K562 (cell line): ENCODE measurements at regions not wholly inside any gene's neighbourhood (a gene's known extent, or its start where the extent isn't known, plus 50 kb on each side); places are given as distances from the start of the nearest gene placed in this dataset.

Source experiments
- ATAC-seq: fragments of 200-7000 bp; cut with Tn5 transposase; 3 replicates; pipeline ENCODE4 v1.9.1; 2020; ENCODE audit warnings: moderate library complexity
- BruUV-seq: library from RNA; stranded (reverse); fragments of 400-500 nt; replicated peaks from 2 replicates; lab custom pipeline; 2021; lab: Mats Ljungman, UMichigan
- CTCF ChIA-PET: fragments of 300-600 bp; formaldehyde crosslinking; extraction: SDS; loops from one replicate; lab custom pipeline; 2021; ENCODE audit warnings: low intra/inter-chr PET ratio; lab: Yijun Ruan, JAX
- POLR2A ChIA-PET: fragments of 300-600, 350-650 bp; sonication (Branson Sonifier 250); formaldehyde crosslinking; extraction: SDS; loops from one replicate; lab custom pipeline; 2021; ENCODE audit warnings: antibody characterized with exemption, inconsistent platforms; lab: Yijun Ruan, JAX
- DNase-seq, 4 experiments: peaks; one replicate each; pipeline versions ENCODE4 v3.0.0 to v3.0.0-alpha.2; 2011 to 2018; ENCODE audit warnings: low spot score in 3 of 4, mixed read lengths in 3 of 4; ENCODE audit errors: extremely low read depth in 1 of 4
- FAIRE-seq: peaks from 2 replicates; lab custom pipeline; 2011; peaks lifted over from hg19 to GRCh38; lab: Jason Lieb, UNC
- H2AFZ ChIP-seq: 2 replicates; pipeline ENCODE4 v1.6.0; 2011; ENCODE audit warnings: low read depth, low read length, control low read depth, inconsistent platforms
- H3K27ac ChIP-seq: fragments of 200-600 bp; 3 replicates; pipeline ENCODE4 v1.8.0; 2011; ENCODE audit warnings: low read depth, mild to moderate bottlenecking, control low read depth, inconsistent platforms, low read length, moderate library complexity, mixed read lengths; ENCODE audit errors: extremely low read depth
- H3K27me3 ChIP-seq, 2 experiments: fragments of 300-600 bp in 1 of 2; 2 replicates in 1 of 2; 3 replicates in 1 of 2; pipeline versions ENCODE4 v1.6.0 to v1.8.0; 2011; ENCODE audit warnings: inconsistent platforms in 2 of 2, low read length in 2 of 2, mild to moderate bottlenecking in 1 of 2, mixed read lengths in 1 of 2, moderate library complexity in 1 of 2; ENCODE audit not compliant: control insufficient read depth in 2 of 2, insufficient read depth in 2 of 2
- H3K36me3 ChIP-seq: fragments of 300-600 bp; 3 replicates; pipeline ENCODE4 v1.8.0; 2011; ENCODE audit warnings: mild to moderate bottlenecking, low read length, inconsistent platforms; ENCODE audit not compliant: control insufficient read depth, insufficient read depth
- H3K4me1 ChIP-seq, 2 experiments: fragments of 200-600 bp in 1 of 2; replicated peaks in 1 of 2; 2 replicates in 1 of 2; 3 replicates in 1 of 2; pipeline versions ENCODE4 v1.5.1 to v1.8.0; 2011; ENCODE audit warnings: inconsistent platforms in 2 of 2, low read length in 2 of 2, mild to moderate bottlenecking in 1 of 2, mixed read lengths in 1 of 2, moderate library complexity in 1 of 2; ENCODE audit not compliant: control insufficient read depth in 2 of 2, insufficient read depth in 2 of 2
- H3K4me2 ChIP-seq: 2 replicates; pipeline ENCODE4 v1.6.1; 2011; ENCODE audit warnings: low read length, control low read depth, inconsistent platforms, mixed read lengths; ENCODE audit not compliant: insufficient read depth
- H3K4me3 ChIP-seq: fragments of 200-600 bp; sonication (generic), shearing (Covaris generic); 2 replicates; pipeline ENCODE4 v1.5.1; 2016; ENCODE audit warnings: control low read depth, inconsistent platforms
- H3K79me2 ChIP-seq: fragments of 200-600 bp; 3 replicates; pipeline ENCODE4 v1.8.0; 2011; ENCODE audit warnings: low read length, inconsistent platforms; ENCODE audit not compliant: control insufficient read depth, insufficient read depth
- H3K9ac ChIP-seq, 2 experiments: 2 replicates each; pipeline versions ENCODE4 v1.6.0 to v1.6.1; 2011; ENCODE audit warnings: low read depth in 2 of 2, low read length in 2 of 2, control low read depth in 1 of 2, inconsistent platforms in 1 of 2, mild to moderate bottlenecking in 1 of 2, mixed read lengths in 1 of 2; ENCODE audit not compliant: insufficient read depth in 1 of 2
- H3K9me1 ChIP-seq: one replicate; pipeline ENCODE4 v1.6.0; 2011; ENCODE audit warnings: inconsistent platforms, mild to moderate bottlenecking, low read length, moderate library complexity; ENCODE audit not compliant: control insufficient read depth, insufficient read depth
- H3K9me3 ChIP-seq: replicated peaks from 2 replicates; pipeline ENCODE4 v1.5.1; 2011; ENCODE audit warnings: low read depth, low read length, inconsistent platforms; ENCODE audit not compliant: control insufficient read depth, insufficient read depth
- H4K20me1 ChIP-seq: replicated peaks from 2 replicates; pipeline ENCODE4 v1.6.1; 2011; ENCODE audit warnings: low read length, inconsistent platforms, mixed read lengths; ENCODE audit not compliant: control insufficient read depth, insufficient read depth
- ARID1B ChIP-seq: fragments of 450-650 bp; IDR thresholded peaks from 2 replicates; pipeline ENCODE4 v1.6.1; 2016; ENCODE audit warnings: antibody characterized with exemption, mild to moderate bottlenecking, inconsistent platforms
- ARID2 ChIP-seq: fragments of 450-650 bp; IDR thresholded peaks from 2 replicates; pipeline ENCODE4 v1.6.1; 2017; ENCODE audit warnings: antibody characterized with exemption, mild to moderate bottlenecking
- ATF3 ChIP-seq, 2 experiments: fragments of 450-650 bp in 1 of 2; sonication (generic) in 1 of 2; formaldehyde crosslinking in 1 of 2; IDR thresholded peaks in 1 of 2; conservative IDR thresholded peaks in 1 of 2; 2 replicates each; pipeline versions ENCODE4 v1.6.1 to v1.8.1; 2016 to 2023; ENCODE audit warnings: mild to moderate bottlenecking in 2 of 2, moderate library complexity in 2 of 2, inconsistent platforms in 1 of 2, missing genetic modification reagents in 1 of 2
- HNRNPLL ChIP-seq: fragments of 200-400 bp; formaldehyde crosslinking; IDR thresholded peaks from 2 replicates; pipeline ENCODE4 v1.6.1; 2017; ENCODE audit warnings: low read length, low read depth, mild to moderate bottlenecking; ENCODE audit not compliant: poor library complexity, severe bottlenecking
- MXI1 ChIP-seq: IDR thresholded peaks from 2 replicates; pipeline ENCODE4 v1.6.1; 2011; ENCODE audit warnings: low read depth, mild to moderate bottlenecking, improper control_type of control experiment, low read length
- POLR3A ChIP-seq: IDR thresholded peaks from 2 replicates; pipeline ENCODE4 v1.6.1; 2011; ENCODE audit warnings: borderline replicate concordance, mild to moderate bottlenecking, moderate library complexity; ENCODE audit not compliant: insufficient read length, insufficient read depth; ENCODE audit errors: extremely low read depth
- PYGO2 ChIP-seq: fragments of 450-650 bp; IDR thresholded peaks from 2 replicates; pipeline ENCODE4 v1.6.1; 2016; ENCODE audit warnings: mild to moderate bottlenecking, missing genetic modification characterization, moderate library complexity, missing compliant biosample characterization
- TAF15 ChIP-seq: fragments of 200-400 bp; formaldehyde crosslinking; IDR thresholded peaks from 2 replicates; pipeline ENCODE4 v1.6.1; 2017; ENCODE audit warnings: mild to moderate bottlenecking, low read depth, low read length, moderate library complexity
- TEAD4 ChIP-seq, 2 experiments: sonication (generic) in 1 of 2; formaldehyde crosslinking in 1 of 2; IDR thresholded peaks; 2 replicates each; pipeline versions ENCODE4 v1.6.1 to v1.8.0; 2012 to 2022; ENCODE audit warnings: borderline replicate concordance in 1 of 2, inconsistent platforms in 1 of 2, low read length in 1 of 2, mild to moderate bottlenecking in 1 of 2, missing genetic modification reagents in 1 of 2
- TRIM24 ChIP-seq, 2 experiments: fragments of 450-650 bp; IDR thresholded peaks; 2 replicates each; pipeline ENCODE4 v1.6.1; 2016
- ZBTB1 ChIP-seq: sonication (generic); formaldehyde crosslinking; IDR thresholded peaks from 2 replicates; pipeline ENCODE4 v1.8.1; 2023; ENCODE audit warnings: missing genetic modification reagents, low read depth, mild to moderate bottlenecking, borderline replicate concordance
- ZNF12 ChIP-seq: sonication (generic); formaldehyde crosslinking; IDR thresholded peaks from 2 replicates; pipeline ENCODE4 v1.4.0; 2020; ENCODE audit warnings: mild to moderate bottlenecking, missing genetic modification reagents
- ZNF133 ChIP-seq: fragments of 250-450 bp; sonication (Bioruptor Pico); IDR thresholded peaks from 2 replicates; pipeline ENCODE4 v1.4.0; 2020; ENCODE audit warnings: mild to moderate bottlenecking
- ZNF282 ChIP-seq: sonication (generic); formaldehyde crosslinking; IDR thresholded peaks from 2 replicates; pipeline ENCODE4 v1.8.1; 2023; ENCODE audit warnings: missing genetic modification reagents
- ZNF764 ChIP-seq: fragments of 250-450 bp; sonication (Bioruptor Pico); IDR thresholded peaks from 2 replicates; pipeline ENCODE4 v1.4.0; 2020; ENCODE audit warnings: low read depth, mild to moderate bottlenecking, moderate library complexity
- WGBS: fragments of 100-300 bp; shearing (Covaris generic); methylation state at CpG from one replicate; pipeline ENCODE4 v1.1.6; 2016; ENCODE audit warnings: low coverage, mixed read lengths; ENCODE audit not compliant: insufficient coverage; ENCODE audit errors: missing lambda C conversion rate; 5-methylcytosine and 5-hydroxymethylcytosine counted together
- in situ Hi-C: fragments of 300-500 bp; cut with MboI; formaldehyde crosslinking; loops from 4 replicates; pipeline ENCODE4 v1.15.0; 2018; ENCODE audit warnings: inconsistent platforms, mixed read lengths
- intact Hi-C: fragments of 100-400 bp; cut with micrococcal nuclease; formaldehyde crosslinking; loops from 2 replicates; pipeline ENCODE4 v1.14.2; 2022

- Histone ChIP-seq H3K27me3 (no peaks in the 10 kb centered on the region), H3K79me2 (no peaks in the 10 kb centered on the region), H3K36me3 (no peaks in the 10 kb centered on the region), H3K9me3 (no peaks in the 10 kb centered on the region), H3K4me3 (no peak overlapping the region), H3K4me2 (no peak overlapping the region), H3K9me1 (no peaks in the 10 kb centered on the region), H2AFZ (no peak overlapping the region), H4K20me1 (no peaks in the 10 kb centered on the region), H3K4me1 (no peaks in the 10 kb centered on the region), H3K27ac (no peak overlapping the region), H3K9ac (no peak overlapping the region)
- no peak for TF ChIP-seq ZNF764
- no peak for TF ChIP-seq ZBTB1 (CRISPR knock-in tag)
- no peak for TF ChIP-seq POLR3A
- TF ChIP-seq ZNF12: no peak
- POLR2A ChIA-PET: no interaction called here
- intact Hi-C loops (no loop called here), in situ Hi-C loops (no loop called here)
- FAIRE-seq (no peak), ATAC-seq (no peak), DNase-seq (no peak)
- no TSS peak for BruUV-seq
- 0% methylated on average over 6 of the region's 6 CpGs for WGBS
- CTCF ChIA-PET: no interaction called here
These were observed 668.9 kb downstream of the METTL15 start for GRCh38 chr11:28777126-28777525.

- ATAC-seq: no peak
- in situ Hi-C loops: no loop called here
These were observed 665.4 kb downstream of the METTL15 start for GRCh38 chr11:28773606-28774005.

More at GRCh38 chr11:28773606-28774005, 665.4 kb downstream of the METTL15 start:
- TF ChIP-seq PYGO2: no peak
- TF ChIP-seq HNRNPLL: no peak
- TF ChIP-seq TAF15: no peak
- TF ChIP-seq MXI1: no peak
- TF ChIP-seq ARID2: no peak
- TF ChIP-seq ZNF282 (CRISPR knock-in tag): no peak
- no peak for TF ChIP-seq TEAD4 (IDR thresholded peaks at IDR 0.05; ENCODE audit: low read length)
- TF ChIP-seq TEAD4 (CRISPR knock-in tag; IDR thresholded peaks at IDR 0.05; ENCODE audit: borderline replicate concordance): no peak
- TF ChIP-seq ZNF133: no peak
- TF ChIP-seq ATF3 (IDR thresholded peaks at IDR 0.05): no peak
- no peak for TF ChIP-seq ATF3 (CRISPR knock-in tag; conservative IDR thresholded peaks at IDR 0.05)
- TF ChIP-seq ARID1B: no peak
- TF ChIP-seq TRIM24 (IDR thresholded peaks at IDR 0.05): no peak
- POLR2A ChIA-PET: no interaction called here
- Histone ChIP-seq H3K36me3 (no peaks in the 10 kb centered on the region), H2AFZ (no peak overlapping the region), H3K9me1 (no peaks in the 10 kb centered on the region), H3K9ac (no peak overlapping the region), H3K4me2 (no peak overlapping the region), H3K4me1 (no peaks in the 10 kb centered on the region), H3K27ac (no peak overlapping the region), H3K79me2 (no peaks in the 10 kb centered on the region), H3K27me3 (no peaks in the 10 kb centered on the region), H4K20me1 (no peaks in the 10 kb centered on the region), H3K9me3 (no peaks in the 10 kb centered on the region), H3K4me3 (no peak overlapping the region)
- no TSS peak for BruUV-seq
- CTCF ChIA-PET: no interaction called here
- DNase-seq: no peak
- intact Hi-C loops: no loop called here
- 13% methylated on average over 1 of the region's 1 CpG for WGBS
- no peak for FAIRE-seq
